HFFc6 (cell line): ENCODE measurements at regions not wholly inside any gene's neighbourhood (a gene's known extent, or its start where the extent isn't known, plus 50 kb on each side); places are given as distances from the start of the nearest gene placed in this dataset.

ENCODE experiments used
- DNase-seq: peaks from one replicate; pipeline ENCODE4 v3.0.0-alpha.2; 2018
- H3K27ac Mint-ChIP-seq: 2 replicates; pipeline ENCODE4 v1.8.0; 2020; ENCODE audit warnings: mild to moderate bottlenecking, mixed read lengths
- H3K27me3 Mint-ChIP-seq: 2 replicates; pipeline ENCODE4 v1.8.0; 2021; ENCODE audit warnings: mild to moderate bottlenecking, moderate library complexity, mixed read lengths; ENCODE audit not compliant: insufficient read depth
- H3K36me3 Mint-ChIP-seq: 2 replicates; pipeline ENCODE4 v1.8.0; 2021; ENCODE audit warnings: low read depth, mixed read lengths
- H3K4me1 Mint-ChIP-seq: 2 replicates; pipeline ENCODE4 v1.8.0; 2020; ENCODE audit warnings: low read depth, mixed read lengths
- H3K4me3 Mint-ChIP-seq: 2 replicates; pipeline ENCODE4 v1.8.0; 2020; ENCODE audit warnings: mild to moderate bottlenecking, moderate library complexity, mixed read lengths
- H3K9me3 Mint-ChIP-seq: 2 replicates; pipeline ENCODE4 v1.8.0; 2020; ENCODE audit warnings: mild to moderate bottlenecking, mixed read lengths
- TF ChIP-seq, protein P1 (sequence below): fragments of 200-600 bp; sonication (generic); IDR thresholded peaks from 2 replicates; pipeline ENCODE4 v1.5.0; 2021; ENCODE audit warnings: antibody characterized with exemption, mild to moderate bottlenecking

DNA sequence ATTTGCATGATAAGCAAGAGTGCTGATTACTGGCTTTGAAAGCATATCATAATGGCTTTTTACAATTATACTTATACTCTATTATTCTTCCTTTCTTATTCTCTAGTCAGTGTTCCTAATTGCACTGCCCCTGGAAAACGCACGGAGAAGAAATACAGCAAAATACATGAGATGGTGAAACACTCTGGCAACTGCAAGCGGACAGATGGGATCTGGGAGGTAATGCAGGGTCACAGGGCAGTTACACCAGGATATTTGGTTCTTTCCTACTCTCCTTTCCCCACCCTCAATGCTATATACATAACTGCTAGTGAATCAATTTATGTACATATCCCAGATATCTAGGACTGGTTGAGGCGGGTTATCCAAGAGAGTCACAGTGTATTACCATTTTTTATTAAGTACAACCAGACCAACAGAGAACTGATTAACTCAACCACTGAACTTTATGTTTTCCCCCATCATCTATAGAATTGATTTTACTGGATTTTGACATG is 423.7 kb downstream of the ZSWIM6 start:
- TF ChIP-seq, protein P1, sequence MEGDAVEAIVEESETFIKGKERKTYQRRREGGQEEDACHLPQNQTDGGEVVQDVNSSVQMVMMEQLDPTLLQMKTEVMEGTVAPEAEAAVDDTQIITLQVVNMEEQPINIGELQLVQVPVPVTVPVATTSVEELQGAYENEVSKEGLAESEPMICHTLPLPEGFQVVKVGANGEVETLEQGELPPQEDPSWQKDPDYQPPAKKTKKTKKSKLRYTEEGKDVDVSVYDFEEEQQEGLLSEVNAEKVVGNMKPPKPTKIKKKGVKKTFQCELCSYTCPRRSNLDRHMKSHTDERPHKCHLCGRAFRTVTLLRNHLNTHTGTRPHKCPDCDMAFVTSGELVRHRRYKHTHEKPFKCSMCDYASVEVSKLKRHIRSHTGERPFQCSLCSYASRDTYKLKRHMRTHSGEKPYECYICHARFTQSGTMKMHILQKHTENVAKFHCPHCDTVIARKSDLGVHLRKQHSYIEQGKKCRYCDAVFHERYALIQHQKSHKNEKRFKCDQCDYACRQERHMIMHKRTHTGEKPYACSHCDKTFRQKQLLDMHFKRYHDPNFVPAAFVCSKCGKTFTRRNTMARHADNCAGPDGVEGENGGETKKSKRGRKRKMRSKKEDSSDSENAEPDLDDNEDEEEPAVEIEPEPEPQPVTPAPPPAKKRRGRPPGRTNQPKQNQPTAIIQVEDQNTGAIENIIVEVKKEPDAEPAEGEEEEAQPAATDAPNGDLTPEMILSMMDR: no peak
- Mint-ChIP-seq H3K4me1 (no peaks in the 10 kb centered on the region), H3K4me3 (no peak overlapping the region), H3K36me3 (no peaks in the 10 kb centered on the region), H3K27ac (no peak overlapping the region), H3K27me3 (no peaks in the 10 kb centered on the region; the same call in none of the 2 replicates), H3K9me3 (no peaks in the 10 kb centered on the region)
- DNase-seq: no peak

DNA sequence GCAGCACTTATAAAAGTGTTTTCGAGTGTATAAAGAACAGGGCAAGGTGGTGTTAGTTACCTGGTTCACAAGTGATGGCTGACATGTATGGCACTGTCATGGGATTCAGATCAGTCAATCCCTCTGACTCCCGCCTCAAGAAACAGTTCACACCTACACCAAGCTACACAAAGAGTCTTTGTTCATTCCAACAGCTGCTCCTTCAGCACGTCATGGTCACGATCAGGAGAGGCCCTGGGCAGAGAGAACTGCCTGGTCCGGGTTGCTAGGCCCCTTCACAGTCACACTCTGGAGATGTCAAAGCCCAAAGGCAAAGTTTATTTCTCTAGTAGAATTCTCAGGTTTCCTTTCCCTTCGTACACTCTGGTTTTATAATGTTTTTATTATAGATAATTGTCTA is 426.7 kb downstream of the ZSWIM6 start:
- Mint-ChIP-seq H3K4me3 (no peak overlapping the region), H3K27me3 (peaks cover 3% of the 10 kb centered on the region; the same call in 1 of the 2 replicates), H3K27ac (no peak overlapping the region), H3K4me1 (no peaks in the 10 kb centered on the region), H3K9me3 (no peaks in the 10 kb centered on the region), H3K36me3 (no peaks in the 10 kb centered on the region)
- DNase-seq: no peak
- TF ChIP-seq, protein P1: no peak

DNA sequence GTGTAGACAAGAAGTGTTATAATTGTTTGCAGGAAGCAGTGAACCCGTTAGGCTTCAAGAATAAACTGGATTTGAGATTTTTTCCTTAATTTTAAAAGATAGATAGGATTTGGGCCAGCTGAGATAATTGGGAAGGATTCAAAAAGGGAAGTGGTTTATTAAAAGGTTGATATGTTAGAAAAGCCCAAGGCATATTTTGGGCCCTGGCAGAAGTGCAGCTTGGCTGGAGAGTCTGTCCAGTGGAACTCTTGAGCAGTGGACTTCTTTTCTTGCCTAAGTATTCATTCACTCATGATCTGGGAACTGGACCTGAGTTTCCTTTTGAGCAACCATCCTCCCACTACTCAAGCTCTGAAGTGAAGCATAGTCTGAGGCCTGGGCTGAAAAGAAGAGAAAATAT is 433.4 kb downstream of the ZSWIM6 start:
- no peak for DNase-seq
- TF ChIP-seq, protein P1: no peak
- Mint-ChIP-seq H3K27me3 (peaks cover 5% of the 10 kb centered on the region), H3K36me3 (no peaks in the 10 kb centered on the region), H3K9me3 (no peaks in the 10 kb centered on the region), H3K27ac (no peak overlapping the region), H3K4me3 (no peak overlapping the region), H3K4me1 (no peaks in the 10 kb centered on the region)

DNA sequence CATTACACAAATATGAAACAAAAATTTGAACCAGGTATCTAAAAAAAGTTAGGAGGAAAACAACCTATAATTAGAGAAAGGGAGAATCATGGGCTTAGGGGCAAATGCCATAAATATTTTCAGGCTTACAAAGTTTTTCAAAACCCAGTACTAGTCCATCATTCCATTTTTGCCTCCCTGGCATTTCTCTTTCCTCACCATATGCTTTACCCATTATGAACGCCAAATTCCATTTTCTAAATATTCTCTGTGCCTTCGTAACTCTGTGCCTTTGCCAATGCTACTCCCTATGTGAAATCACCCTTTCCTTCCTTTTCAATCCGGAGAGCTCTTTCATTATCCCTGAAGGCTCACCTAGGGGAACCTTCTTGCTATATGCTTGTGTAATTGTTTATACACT is 434.1 kb downstream of the ZSWIM6 start:
- H3K27me3 Mint-ChIP-seq: peaks cover 5% of the 10 kb centered on the region
- no peak overlapping the region for H3K4me3 Mint-ChIP-seq
- DNase-seq: no peak
- H3K36me3 Mint-ChIP-seq: no peaks in the 10 kb centered on the region
- no peak overlapping the region for H3K27ac Mint-ChIP-seq
- H3K4me1 Mint-ChIP-seq: no peaks in the 10 kb centered on the region
- TF ChIP-seq, protein P1: no peak
- no peaks in the 10 kb centered on the region for H3K9me3 Mint-ChIP-seq

DNA sequence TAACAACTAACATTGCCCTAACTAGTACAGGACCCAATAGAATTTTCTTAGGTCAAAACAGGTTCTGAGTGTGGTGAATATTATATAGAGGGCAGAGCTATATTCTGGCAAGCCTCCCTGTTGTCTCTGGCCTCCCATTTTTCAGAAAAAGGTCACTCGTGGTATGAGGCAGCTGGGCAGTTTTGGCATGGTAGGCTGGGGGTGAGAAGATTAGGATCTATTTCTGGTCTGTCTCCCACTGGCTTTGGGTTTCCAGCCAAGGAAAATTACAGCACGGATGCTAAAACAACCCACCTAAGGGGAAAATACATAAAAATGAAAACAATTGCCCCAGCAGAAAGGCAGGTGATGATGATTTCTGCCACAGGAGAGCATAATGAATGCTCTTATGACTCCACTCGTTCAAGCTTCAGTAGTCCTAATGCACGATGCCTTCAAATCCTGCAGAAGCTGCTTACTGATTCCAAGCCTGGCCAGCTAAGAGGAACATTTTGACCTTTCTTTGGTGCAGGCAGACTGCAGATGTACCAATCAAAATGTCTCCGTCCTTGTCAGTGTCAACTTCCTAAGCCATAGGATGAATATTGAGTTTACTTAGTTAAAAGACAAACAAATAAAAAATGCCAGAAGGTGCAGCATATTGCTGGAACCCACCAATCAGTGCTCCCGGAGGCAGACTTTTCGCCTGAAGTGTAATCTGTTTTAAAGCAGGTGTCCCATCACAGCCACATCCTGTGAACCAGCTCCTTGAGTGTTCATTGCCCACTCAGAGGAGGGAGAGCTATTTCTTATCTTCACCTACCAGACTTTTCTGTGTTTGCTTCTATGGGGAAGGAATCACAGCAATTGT is 435.4 kb downstream of the ZSWIM6 start:
- no peaks in the 10 kb centered on the region for H3K9me3 Mint-ChIP-seq
- TF ChIP-seq, protein P1: no peak
- DNase-seq: no peak
- no peak overlapping the region for H3K27ac Mint-ChIP-seq
- H3K27me3 Mint-ChIP-seq: peaks cover 2% of the 10 kb centered on the region
- H3K4me1 Mint-ChIP-seq: no peaks in the 10 kb centered on the region
- no peak overlapping the region for H3K4me3 Mint-ChIP-seq
- H3K36me3 Mint-ChIP-seq: no peaks in the 10 kb centered on the region
